Spleen (tissue), 11 donors: ENCODE measurements at regions not wholly inside any gene's neighbourhood (a gene's known extent, or its start where the extent isn't known, plus 50 kb on each side); places are given as distances from the start of the nearest gene placed in this dataset.

Experiments
- DNase-seq: peaks from one replicate; pipeline ENCODE4 v3.0.0-alpha.2; 2020
- H3K27ac ChIP-seq, 8 donors: fragments of 200-600 bp; sonication (generic) in 7 of 8; 1 replicate in 4 of 8; 2 replicates in 4 of 8; pipeline versions ENCODE4 v1.5.0 to v1.8.0; 2016 to 2021; ENCODE audit warnings: inconsistent platforms in 4 of 8, mild to moderate bottlenecking in 4 of 8, moderate library complexity in 1 of 8
- H3K27me3 ChIP-seq, 7 donors: fragments of 200-600 bp; sonication (generic) in 6 of 7; replicated peaks in 1 of 7; 1 replicate in 4 of 7; 2 replicates in 3 of 7; pipeline versions ENCODE4 v1.5.0 to v1.8.0; 2016 to 2021; ENCODE audit warnings: inconsistent platforms in 3 of 7, mild to moderate bottlenecking in 1 of 7
- H3K36me3 ChIP-seq, 6 donors: fragments of 200-600 bp; sonication (generic) in 5 of 6; 1 replicate in 4 of 6; 2 replicates in 2 of 6; pipeline versions ENCODE4 v1.5.0 to v1.8.0; 2016 to 2021; ENCODE audit warnings: inconsistent platforms in 2 of 6
- H3K4me1 ChIP-seq, 6 donors: fragments of 200-600 bp; sonication (generic) in 5 of 6; 1 replicate in 3 of 6; 2 replicates in 3 of 6; pipeline versions ENCODE4 v1.5.0 to v1.8.0; 2016 to 2021; ENCODE audit warnings: inconsistent platforms in 3 of 6
- H3K4me3 ChIP-seq, 8 donors: fragments of 200-600 bp; sonication (generic) in 7 of 8; 1 replicate in 4 of 8; 2 replicates in 4 of 8; pipeline versions ENCODE4 v1.5.0 to v1.8.0; 2016 to 2021; ENCODE audit warnings: inconsistent platforms in 4 of 8, mild to moderate bottlenecking in 4 of 8, moderate library complexity in 2 of 8
- H3K9me3 ChIP-seq, 8 donors: fragments of 200-600 bp; sonication (generic) in 7 of 8; 1 replicate in 4 of 8; 2 replicates in 4 of 8; pipeline versions ENCODE4 v1.5.0 to v1.8.0; 2016 to 2021; ENCODE audit warnings: inconsistent platforms in 4 of 8
- POLR2A ChIP-seq, 3 donors: fragments of 450-650 bp; IDR thresholded peaks; one replicate each; pipeline ENCODE4 v1.5.1; 2017; ENCODE audit warnings: antibody characterized with exemption in 3 of 3, mild to moderate bottlenecking in 1 of 3
- POLR2AphosphoS5 ChIP-seq, 3 donors: sonication (generic); formaldehyde crosslinking; IDR thresholded peaks; one replicate each; pipeline ENCODE4 v1.5.1; 2017; ENCODE audit warnings: antibody characterized with exemption in 3 of 3
- WGBS, 5 donors: extraction: QIAGEN DNeasy Blood & Tissue Kit in 3 of 5; methylation state at CpG; one replicate each; pipeline versions ENCODE4 v1.1.5 to v1.1.7; 2013 to 2018; 5-methylcytosine and 5-hydroxymethylcytosine counted together
- intact Hi-C: fragments of 100-400 bp; cut with DNase I; formaldehyde crosslinking; loops from one replicate; pipeline ENCODE4 v1.15.0; 2023; ENCODE audit warnings: low total_unique reads
- TF ChIP-seq, protein P1 (sequence below), 11 experiments: fragments of 200-600 bp in 7 of 11; fragments of 450-650 bp in 4 of 11; sonication (generic) in 4 of 11; IDR thresholded peaks in 8 of 11; conservative IDR thresholded peaks in 3 of 11; 1 replicate in 7 of 11; 2 replicates in 4 of 11; pipeline versions ENCODE4 v1.4.0 to v1.8.0; 2016 to 2021; ENCODE audit warnings: antibody characterized with exemption in 11 of 11, inconsistent platforms in 4 of 11, mild to moderate bottlenecking in 1 of 11
- donor health status: healthy with polysubstance abuse.
- donor health status: DM: no; HTN: no; CAD: no; lungs with moderate emphysema.
- donor health status: DM: no; HTN: no; CAD: no.
- donor health status: Bipolar disorder and iron deficiency.
- donor health status: healthy.
- donor health status: DM: no; HTN: no; CAD: no.
- donor health status: DM: yes; HTN: yes; CAD: no.

DNA sequence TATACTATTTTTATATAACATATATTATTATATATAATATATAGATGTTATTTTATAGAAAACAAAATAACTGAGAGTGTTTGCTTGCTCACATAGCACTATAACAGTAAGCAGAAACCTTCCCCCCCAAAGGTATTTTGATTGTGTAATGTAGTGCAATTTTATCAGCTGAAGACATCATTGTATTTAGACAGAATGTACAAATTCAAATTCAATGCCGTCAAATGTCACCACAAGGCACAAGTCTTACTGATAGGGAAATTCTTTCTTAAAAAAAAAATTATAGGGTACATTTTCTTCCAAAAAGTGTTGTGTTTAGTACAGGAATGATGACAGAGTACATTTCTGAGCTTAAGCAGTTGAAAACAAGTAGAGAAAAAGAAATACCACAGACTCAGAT is 1147.1 kb upstream of the SPRY2 start:
- intact Hi-C loops, result no loop called here
- Histone ChIP-seq H3K4me3 (no peak overlapping the region), H3K9me3 (peaks cover 0 to 3% (median 0%) of the 10 kb centered on the region in 8 donors), H3K27me3 (no peaks in the 10 kb centered on the region), H3K36me3 (no peaks in the 10 kb centered on the region), H3K4me1 (no peaks in the 10 kb centered on the region), H3K27ac (no peak overlapping the region)
- no peak for DNase-seq
- 80 to 94% (median 88%) methylated on average over 1 of the region's 1 CpG for WGBS, 5 donors
- TF ChIP-seq, protein P1, sequence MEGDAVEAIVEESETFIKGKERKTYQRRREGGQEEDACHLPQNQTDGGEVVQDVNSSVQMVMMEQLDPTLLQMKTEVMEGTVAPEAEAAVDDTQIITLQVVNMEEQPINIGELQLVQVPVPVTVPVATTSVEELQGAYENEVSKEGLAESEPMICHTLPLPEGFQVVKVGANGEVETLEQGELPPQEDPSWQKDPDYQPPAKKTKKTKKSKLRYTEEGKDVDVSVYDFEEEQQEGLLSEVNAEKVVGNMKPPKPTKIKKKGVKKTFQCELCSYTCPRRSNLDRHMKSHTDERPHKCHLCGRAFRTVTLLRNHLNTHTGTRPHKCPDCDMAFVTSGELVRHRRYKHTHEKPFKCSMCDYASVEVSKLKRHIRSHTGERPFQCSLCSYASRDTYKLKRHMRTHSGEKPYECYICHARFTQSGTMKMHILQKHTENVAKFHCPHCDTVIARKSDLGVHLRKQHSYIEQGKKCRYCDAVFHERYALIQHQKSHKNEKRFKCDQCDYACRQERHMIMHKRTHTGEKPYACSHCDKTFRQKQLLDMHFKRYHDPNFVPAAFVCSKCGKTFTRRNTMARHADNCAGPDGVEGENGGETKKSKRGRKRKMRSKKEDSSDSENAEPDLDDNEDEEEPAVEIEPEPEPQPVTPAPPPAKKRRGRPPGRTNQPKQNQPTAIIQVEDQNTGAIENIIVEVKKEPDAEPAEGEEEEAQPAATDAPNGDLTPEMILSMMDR (IDR thresholded peaks at IDR 0.05 in 8 of 11, conservative IDR thresholded peaks at IDR 0.05 in 3 of 11), result no peak
- TF ChIP-seq POLR2A (IDR thresholded peaks at IDR 0.05) (no peak), POLR2AphosphoS5 (IDR thresholded peaks at IDR 0.05) (no peak)

DNA sequence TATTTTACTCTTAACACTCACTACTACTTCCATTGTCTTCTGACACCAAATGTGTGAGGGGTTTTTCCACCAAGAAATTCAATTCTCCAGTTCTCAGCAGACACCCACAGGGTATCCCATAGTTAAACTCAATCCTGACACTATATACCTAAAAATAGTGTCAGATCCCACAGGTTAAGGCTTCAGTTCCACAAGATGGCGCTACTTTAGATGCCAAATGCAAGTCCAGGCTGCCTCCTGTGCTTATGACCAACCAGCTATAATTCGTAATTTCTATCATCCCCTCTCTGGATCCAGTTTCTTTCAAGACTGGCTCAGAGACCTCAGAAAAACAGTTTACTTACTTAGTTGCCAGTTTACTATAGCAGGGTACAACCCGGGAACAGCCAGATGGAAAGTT is 1146.2 kb upstream of the SPRY2 start:
- Histone ChIP-seq H3K9me3 (peaks cover 0 to 9% (median 0%) of the 10 kb centered on the region in 8 donors), H3K4me1 (no peaks in the 10 kb centered on the region), H3K36me3 (no peaks in the 10 kb centered on the region), H3K27ac (no peak overlapping the region), H3K4me3 (no peak overlapping the region), H3K27me3 (no peaks in the 10 kb centered on the region)
- DNase-seq, result no peak
- intact Hi-C loops, result no loop called here
- no peak for TF ChIP-seq POLR2AphosphoS5 (IDR thresholded peaks at IDR 0.05)
- no peak for TF ChIP-seq POLR2A (IDR thresholded peaks at IDR 0.05)
- TF ChIP-seq, protein P1 (IDR thresholded peaks at IDR 0.05 in 8 of 11, conservative IDR thresholded peaks at IDR 0.05 in 3 of 11), result no peak
- 49 to 59% (median 52%) methylated on average over 3 of the region's 3 CpGs for WGBS, 5 donors

DNA sequence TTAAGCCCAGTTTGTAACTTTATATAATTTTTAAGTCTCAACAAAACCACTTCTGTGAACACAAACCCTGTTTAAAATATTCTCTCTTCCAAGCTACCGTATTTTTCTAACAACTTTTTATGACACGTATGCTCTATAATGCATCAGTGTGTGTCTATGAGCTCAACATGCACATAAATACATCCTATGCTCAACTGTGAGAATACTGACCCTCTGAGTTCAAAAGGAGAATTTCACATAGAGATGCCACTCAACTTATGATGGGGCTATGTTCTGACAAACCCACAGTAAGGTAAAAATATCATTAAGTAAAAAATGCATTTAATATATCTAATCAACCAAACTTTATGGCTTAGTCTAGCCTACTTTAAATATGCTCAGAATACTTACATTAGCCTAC is 1139.7 kb upstream of the SPRY2 start:
- peaks cover 0 to 9% (median 0%) of the 10 kb centered on the region in 8 donors for H3K9me3 ChIP-seq
- H3K36me3 ChIP-seq, result no peaks in the 10 kb centered on the region
- no peaks in the 10 kb centered on the region for H3K27me3 ChIP-seq
- DNase-seq, result no peak
- intact Hi-C loops, result no loop called here
- WGBS, 5 donors, result 83 to 94% (median 91%) methylated on average over 2 of the region's 2 CpGs
- H3K4me1 ChIP-seq, result no peaks in the 10 kb centered on the region
- no peak overlapping the region for H3K27ac ChIP-seq
- TF ChIP-seq POLR2AphosphoS5 (IDR thresholded peaks at IDR 0.05) (no peak), POLR2A (IDR thresholded peaks at IDR 0.05) (no peak)
- TF ChIP-seq, protein P1 (IDR thresholded peaks at IDR 0.05 in 8 of 11, conservative IDR thresholded peaks at IDR 0.05 in 3 of 11), result no peak
- no peak overlapping the region for H3K4me3 ChIP-seq

DNA sequence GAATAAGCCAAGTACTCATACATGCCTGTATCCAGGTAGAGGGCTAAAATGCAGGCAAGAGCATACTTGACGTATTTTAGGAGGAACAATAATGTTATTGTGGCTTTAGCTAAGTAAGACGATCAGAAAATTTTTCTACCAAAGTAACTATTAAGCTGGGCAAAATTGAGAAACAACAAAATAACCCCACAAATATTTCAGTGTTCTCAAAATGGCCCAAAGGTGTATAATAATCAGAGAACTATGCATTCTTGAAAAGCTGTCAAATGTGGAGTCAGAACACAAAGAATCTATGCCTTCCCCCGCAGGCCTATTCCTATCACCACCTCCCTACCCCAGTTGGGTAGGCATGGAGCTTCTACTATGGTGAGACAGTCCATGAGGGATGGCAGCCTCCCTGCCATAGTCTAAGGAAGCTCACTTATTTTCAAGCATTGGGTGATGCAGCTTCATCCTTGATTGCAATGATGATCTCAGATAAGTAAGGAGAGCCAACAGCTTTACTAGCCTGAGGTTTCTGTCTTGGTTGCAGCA is 1132.5 kb upstream of the SPRY2 start:
- H3K4me1 ChIP-seq, result no peaks in the 10 kb centered on the region
- no peaks in the 10 kb centered on the region for H3K27me3 ChIP-seq
- no peak for DNase-seq
- intact Hi-C loops, result no loop called here
- H3K9me3 ChIP-seq, result peaks cover 0 to 18% (median 3%) of the 10 kb centered on the region in 8 donors
- TF ChIP-seq POLR2AphosphoS5 (IDR thresholded peaks at IDR 0.05) (no peak), POLR2A (IDR thresholded peaks at IDR 0.05) (no peak)
- TF ChIP-seq, protein P1 (IDR thresholded peaks at IDR 0.05 in 8 of 11, conservative IDR thresholded peaks at IDR 0.05 in 3 of 11), result no peak
- no peaks in the 10 kb centered on the region for H3K36me3 ChIP-seq
- H3K4me3 ChIP-seq, result no peak overlapping the region
- 76 to 95% (median 85%) methylated on average over 3 of the region's 3 CpGs for WGBS, 5 donors
- no peak overlapping the region for H3K27ac ChIP-seq
